Body of pancreas (tissue), 4 donors: ENCODE measurements at regions not wholly inside any gene's neighbourhood (a gene's known extent, or its start where the extent isn't known, plus 50 kb on each side); places are given as distances from the start of the nearest gene placed in this dataset.

ENCODE experiments used
- POLR2A ChIP-seq, 3 donors: fragments of 450-650 bp; IDR thresholded peaks; one replicate each; pipeline ENCODE4 v1.6.1; 2016; ENCODE audit warnings: antibody characterized with exemption in 3 of 3, mild to moderate bottlenecking in 2 of 3
- TF ChIP-seq, protein P1 (sequence below), 7 experiments: fragments of 450-650 bp in 4 of 7; fragments of 200-600 bp in 3 of 7; sonication (generic) in 3 of 7; IDR thresholded peaks; one replicate each; pipeline ENCODE4 v1.5.1; 2016 to 2019; ENCODE audit warnings: antibody characterized with exemption in 7 of 7

DNA sequence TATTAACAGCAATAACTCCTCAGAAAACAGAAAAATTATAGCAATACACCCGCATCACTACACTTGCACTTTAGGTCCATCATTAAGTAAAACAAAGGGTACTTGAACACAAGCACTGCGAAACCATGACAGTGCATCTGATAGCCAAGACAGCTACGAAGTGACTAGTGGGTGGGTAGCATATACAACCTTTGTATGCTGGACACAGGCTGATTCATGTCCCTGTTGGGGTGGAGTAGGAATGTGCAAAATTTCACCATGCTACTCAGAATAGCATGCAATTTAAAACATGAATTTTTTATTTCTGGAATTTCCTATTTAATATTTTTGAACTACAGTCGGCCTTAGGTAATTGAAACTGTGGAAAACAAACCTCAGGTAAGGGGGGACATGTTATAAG lies 2414.1 kb downstream of the TP53TG3F start:
- TF ChIP-seq POLR2A (IDR thresholded peaks at IDR 0.05) = no peak
- TF ChIP-seq, protein P1, sequence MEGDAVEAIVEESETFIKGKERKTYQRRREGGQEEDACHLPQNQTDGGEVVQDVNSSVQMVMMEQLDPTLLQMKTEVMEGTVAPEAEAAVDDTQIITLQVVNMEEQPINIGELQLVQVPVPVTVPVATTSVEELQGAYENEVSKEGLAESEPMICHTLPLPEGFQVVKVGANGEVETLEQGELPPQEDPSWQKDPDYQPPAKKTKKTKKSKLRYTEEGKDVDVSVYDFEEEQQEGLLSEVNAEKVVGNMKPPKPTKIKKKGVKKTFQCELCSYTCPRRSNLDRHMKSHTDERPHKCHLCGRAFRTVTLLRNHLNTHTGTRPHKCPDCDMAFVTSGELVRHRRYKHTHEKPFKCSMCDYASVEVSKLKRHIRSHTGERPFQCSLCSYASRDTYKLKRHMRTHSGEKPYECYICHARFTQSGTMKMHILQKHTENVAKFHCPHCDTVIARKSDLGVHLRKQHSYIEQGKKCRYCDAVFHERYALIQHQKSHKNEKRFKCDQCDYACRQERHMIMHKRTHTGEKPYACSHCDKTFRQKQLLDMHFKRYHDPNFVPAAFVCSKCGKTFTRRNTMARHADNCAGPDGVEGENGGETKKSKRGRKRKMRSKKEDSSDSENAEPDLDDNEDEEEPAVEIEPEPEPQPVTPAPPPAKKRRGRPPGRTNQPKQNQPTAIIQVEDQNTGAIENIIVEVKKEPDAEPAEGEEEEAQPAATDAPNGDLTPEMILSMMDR (IDR thresholded peaks at IDR 0.05) = no peak
